ENCODE measurements at regions not wholly inside any gene's neighbourhood (a gene's known extent, or its start where the extent isn't known, plus 50 kb on each side); places are given as distances from the start of the nearest gene placed in this dataset.

GRCh38 chr15:38885001-38885400, 320.4 kb upstream of the RASGRP1 start:
- no peak for TF ChIP-seq CTCF (IDR thresholded peaks at IDR 0.05; ENCODE audit: low read depth, low read length)
- no peak for TF ChIP-seq EZH2phosphoT487 (IDR thresholded peaks at IDR 0.05; ENCODE audit: low read depth)

Measured in OCI-LY3 (cell line).